ENCODE measurements at regions not wholly inside any gene's neighbourhood (a gene's known extent, or its start where the extent isn't known, plus 50 kb on each side); places are given as distances from the start of the nearest gene placed in this dataset.
"Not testable (repeated sequence)": the region's sequence is repeated elsewhere in the genome, so short reads cannot be mapped to it uniquely, and the experiment has no call there.

GRCh38 chr18:39318008-39318407 is 1752.4 kb upstream of the CELF4 start:
- no peak for DNase-seq (ENCODE audit: low read depth in 1 of 2, low spot score in 1 of 2)
- peak overlapping the region; percentile 59 for H3K27ac ChIP-seq
- no peak overlapping the region for H3K4me3 ChIP-seq
- no peaks in the 10 kb centered on the region for H3K4me1 ChIP-seq (ENCODE audit: low read depth)
- TF ChIP-seq CTCF (IDR thresholded peaks at IDR 0.05; ENCODE audit: low read depth, low read length): no peak
- H3K9me3 ChIP-seq (ENCODE audit: low read depth): no peaks in the 10 kb centered on the region
- no peaks in the 10 kb centered on the region for H3K27me3 ChIP-seq
- H3K36me3 ChIP-seq: no peaks in the 10 kb centered on the region

- no peak for TF ChIP-seq CTCF (IDR thresholded peaks at IDR 0.05; ENCODE audit: low read depth, low read length)
- H3K4me1 ChIP-seq (ENCODE audit: low read depth): no peaks in the 10 kb centered on the region
Observed at GRCh38 chr18:39314595-39314994, 1749.0 kb upstream of the CELF4 start.

GRCh38 chr18:39313992-39314391 is 1748.4 kb upstream of the CELF4 start:
- Histone ChIP-seq H3K9me3 (ENCODE audit: low read depth) (no peaks in the 10 kb centered on the region), H3K27me3 (no peaks in the 10 kb centered on the region), H3K4me3 (no peak overlapping the region), H3K4me1 (ENCODE audit: low read depth) (no peaks in the 10 kb centered on the region), H3K27ac (no peak overlapping the region), H3K36me3 (no peaks in the 10 kb centered on the region)
- no peak for DNase-seq (ENCODE audit: low read depth in 1 of 2, low spot score in 1 of 2)
- TF ChIP-seq CTCF (IDR thresholded peaks at IDR 0.05; ENCODE audit: low read depth, low read length): no peak

More at GRCh38 chr18:39314595-39314994, 1749.0 kb upstream of the CELF4 start:
- no peaks in the 10 kb centered on the region for H3K27me3 ChIP-seq
- H3K9me3 ChIP-seq (ENCODE audit: low read depth): no peaks in the 10 kb centered on the region
- no peaks in the 10 kb centered on the region for H3K36me3 ChIP-seq
- DNase-seq (ENCODE audit: low read depth in 1 of 2, low spot score in 1 of 2): no peak
- H3K4me3 ChIP-seq: no peak overlapping the region
- H3K27ac ChIP-seq: no peak overlapping the region

GRCh38 chr18:39311111-39311712 is 1745.6 kb upstream of the CELF4 start:
- no peak overlapping the region for H3K27ac ChIP-seq
- DNase-seq (ENCODE audit: low read depth in 1 of 2, low spot score in 1 of 2): no peak
- H3K27me3 ChIP-seq: no peaks in the 10 kb centered on the region
- H3K4me1 ChIP-seq (ENCODE audit: low read depth): no peaks in the 10 kb centered on the region
- H3K4me3 ChIP-seq: no peak overlapping the region
- no peak for TF ChIP-seq CTCF (IDR thresholded peaks at IDR 0.05; ENCODE audit: low read depth, low read length)
- H3K36me3 ChIP-seq: no peaks in the 10 kb centered on the region
- H3K9me3 ChIP-seq (ENCODE audit: low read depth): no peaks in the 10 kb centered on the region

GRCh38 chr18:39308931-39309521 is 1743.4 kb upstream of the CELF4 start:
- not testable (repeated sequence) for H3K36me3 ChIP-seq; H3K27me3 ChIP-seq; DNase-seq (ENCODE audit: low read depth in 1 of 2, low spot score in 1 of 2); H3K27ac ChIP-seq; H3K4me3 ChIP-seq; H3K4me1 ChIP-seq (ENCODE audit: low read depth); H3K9me3 ChIP-seq (ENCODE audit: low read depth)

GRCh38 chr18:39305766-39306165 is 1740.2 kb upstream of the CELF4 start:
- TF ChIP-seq CTCF (IDR thresholded peaks at IDR 0.05; ENCODE audit: low read depth, low read length): no peak
- H3K27me3 ChIP-seq: no peaks in the 10 kb centered on the region
- DNase-seq (ENCODE audit: low read depth in 1 of 2, low spot score in 1 of 2): no peak
- H3K36me3 ChIP-seq: no peaks in the 10 kb centered on the region
- H3K4me1 ChIP-seq (ENCODE audit: low read depth): no peaks in the 10 kb centered on the region
- no peak overlapping the region for H3K27ac ChIP-seq
- H3K4me3 ChIP-seq: no peak overlapping the region
- no peaks in the 10 kb centered on the region for H3K9me3 ChIP-seq (ENCODE audit: low read depth)

Data from cardiac muscle cell (in vitro differentiated cells and primary cell).